H1 (cell line): ENCODE measurements at regions not wholly inside any gene's neighbourhood (a gene's known extent, or its start where the extent isn't known, plus 50 kb on each side); places are given as distances from the start of the nearest gene placed in this dataset.

Source experiments
- CTCF ChIA-PET: fragments of 300-600 bp; sonication (Branson Sonifier 250); formaldehyde crosslinking; loops from one replicate; lab custom pipeline; 2021; ENCODE audit not compliant: partially characterized antibody; lab: Charles Lee
- POLR2A ChIA-PET: fragments of 300-600 bp; sonication (Branson Sonifier 250); formaldehyde crosslinking; loops from one replicate; lab custom pipeline; 2021; ENCODE audit warnings: inconsistent platforms; ENCODE audit not compliant: partially characterized antibody; lab: Charles Lee
- DNase-seq, 2 experiments: peaks; one replicate each; pipeline versions ENCODE4 v3.0.0 to v3.0.0-alpha.2; 2010 to 2022; ENCODE audit warnings: low spot score in 2 of 2, low read depth in 1 of 2, mixed read lengths in 1 of 2
- FAIRE-seq: peaks from 2 replicates; lab custom pipeline; 2011; peaks lifted over from hg19 to GRCh38; lab: Jason Lieb, UNC
- H2AFZ ChIP-seq: 2 replicates; pipeline ENCODE4 v1.8.1; 2012; ENCODE audit warnings: low read length, inconsistent platforms
- H2AK5ac ChIP-seq: 2 replicates; pipeline ENCODE4 v1.6.1; 2013; ENCODE audit warnings: low read depth, low read length
- H2BK120ac ChIP-seq: replicated peaks from 2 replicates; pipeline ENCODE3; 2013; ENCODE audit warnings: low read depth, low read length, inconsistent platforms
- H2BK12ac ChIP-seq: 2 replicates; pipeline ENCODE4 v1.6.1; 2013; ENCODE audit warnings: low read depth, low read length
- H2BK15ac ChIP-seq: 2 replicates; pipeline ENCODE4 v1.6.1; 2013; ENCODE audit warnings: low read length
- H2BK20ac ChIP-seq: 2 replicates; pipeline ENCODE4 v1.6.1; 2013; ENCODE audit warnings: low read length
- H2BK5ac ChIP-seq: 2 replicates; pipeline ENCODE4 v1.6.1; 2013; ENCODE audit warnings: low read depth, low read length
- H3K14ac ChIP-seq: 2 replicates; pipeline ENCODE4 v1.6.1; 2013; ENCODE audit warnings: inconsistent platforms; ENCODE audit not compliant: insufficient read length
- H3K18ac ChIP-seq: 2 replicates; pipeline ENCODE4 v1.6.1; 2013; ENCODE audit warnings: low read length; ENCODE audit errors: extremely low read depth
- H3K23ac ChIP-seq: 2 replicates; pipeline ENCODE4 v1.6.1; 2013; ENCODE audit warnings: inconsistent platforms; ENCODE audit not compliant: insufficient read length
- H3K23me2 ChIP-seq: 2 replicates; pipeline ENCODE4 v1.6.1; 2013; ENCODE audit warnings: low read depth, low read length
- H3K27ac ChIP-seq: 2 replicates; pipeline ENCODE4 v1.6.1; 2011; ENCODE audit warnings: low read depth, low read length, inconsistent platforms
- H3K27me3 ChIP-seq, 4 experiments: replicated peaks in 1 of 4; 1 replicate in 1 of 4; 2 replicates in 3 of 4; pipeline versions ENCODE4 v1.6.1 to v1.8.1; 2011 to 2013; ENCODE audit warnings: low read length in 3 of 4, mild to moderate bottlenecking in 3 of 4, inconsistent platforms in 2 of 4, mixed read lengths in 2 of 4, moderate library complexity in 1 of 4; ENCODE audit not compliant: control insufficient read depth in 3 of 4, insufficient read depth in 3 of 4; ENCODE audit errors: extremely low read depth in 1 of 4
- H3K36me3 ChIP-seq, 4 experiments: 2 replicates each; pipeline versions ENCODE4 v1.6.1 to v1.8.1; 2011 to 2013; ENCODE audit warnings: mild to moderate bottlenecking in 4 of 4, low read length in 3 of 4, moderate library complexity in 2 of 4, control low read depth in 1 of 4, inconsistent platforms in 1 of 4; ENCODE audit not compliant: insufficient read depth in 4 of 4, control insufficient read depth in 2 of 4
- H3K4ac ChIP-seq: replicated peaks from 2 replicates; pipeline ENCODE3; 2013; ENCODE audit warnings: low read length, low read depth, mixed read lengths, inconsistent platforms; ENCODE audit not compliant: insufficient read length
- H3K4me1 ChIP-seq, 4 experiments: replicated peaks in 1 of 4; 1 replicate in 1 of 4; 2 replicates in 3 of 4; pipeline versions ENCODE4 v1.6.1 to v1.8.1; 2011 to 2013; ENCODE audit warnings: low read length in 3 of 4, inconsistent platforms in 2 of 4, mixed read lengths in 1 of 4; ENCODE audit not compliant: insufficient read depth in 4 of 4, control insufficient read depth in 3 of 4
- H3K4me2 ChIP-seq, 2 experiments: 2 replicates each; pipeline versions ENCODE4 v1.6.1 to v1.8.1; 2011 to 2013; ENCODE audit warnings: low read depth in 2 of 2, low read length in 2 of 2, control low read depth in 1 of 2, inconsistent platforms in 1 of 2, mild to moderate bottlenecking in 1 of 2; ENCODE audit not compliant: insufficient read depth in 1 of 2
- H3K4me3 ChIP-seq, 4 experiments: fragments of 200-600, 300-600 bp in 1 of 4; sonication (generic), shearing (Covaris generic), sonication (Bioruptor Twin) in 1 of 4; 2 replicates each; pipeline versions ENCODE4 v1.5.1 to v1.8.1; 2011 to 2016; ENCODE audit warnings: low read length in 4 of 4, low read depth in 3 of 4, control low read depth in 2 of 4, inconsistent platforms in 2 of 4, mild to moderate bottlenecking in 2 of 4, mixed read lengths in 1 of 4, moderate library complexity in 1 of 4; ENCODE audit not compliant: insufficient read depth in 2 of 4; ENCODE audit errors: extremely low read depth in 1 of 4
- H3K56ac ChIP-seq: replicated peaks from 2 replicates; pipeline ENCODE3; 2013; ENCODE audit warnings: low read depth, mild to moderate bottlenecking, mixed read lengths, low read length, inconsistent platforms; ENCODE audit not compliant: insufficient read length
- H3K79me1 ChIP-seq: 2 replicates; pipeline ENCODE4 v1.6.1; 2013; ENCODE audit warnings: low read depth, low read length, control low read depth
- H3K79me2 ChIP-seq, 2 experiments: 2 replicates each; pipeline versions ENCODE4 v1.6.1 to v1.8.1; 2012 to 2013; ENCODE audit warnings: low read length in 2 of 2, mild to moderate bottlenecking in 2 of 2, inconsistent platforms in 1 of 2; ENCODE audit not compliant: insufficient read depth in 2 of 2, control insufficient read depth in 1 of 2
- H3K9ac ChIP-seq, 4 experiments: replicated peaks in 1 of 4; 1 replicate in 1 of 4; 2 replicates in 3 of 4; pipeline versions ENCODE4 v1.6.1 to v1.8.1; 2011 to 2013; ENCODE audit warnings: low read depth in 3 of 4, low read length in 3 of 4, control low read depth in 2 of 4, mild to moderate bottlenecking in 2 of 4, moderate library complexity in 2 of 4, inconsistent platforms in 1 of 4; ENCODE audit errors: extremely low read depth in 1 of 4
- H3K9me3 ChIP-seq, 2 experiments: 2 replicates each; pipeline versions ENCODE4 v1.6.1 to v1.8.1; 2012 to 2013; ENCODE audit warnings: mild to moderate bottlenecking in 2 of 2, moderate library complexity in 2 of 2, control low read depth in 1 of 2, inconsistent platforms in 1 of 2, low read depth in 1 of 2, low read length in 1 of 2, mixed read lengths in 1 of 2; ENCODE audit not compliant: insufficient read depth in 2 of 2
- H4K20me1 ChIP-seq, 2 experiments: replicated peaks in 1 of 2; 2 replicates each; pipeline versions ENCODE3 to v1.8.1; 2011 to 2013; ENCODE audit warnings: inconsistent platforms in 2 of 2, low read length in 2 of 2, mild to moderate bottlenecking in 1 of 2; ENCODE audit not compliant: insufficient read depth in 2 of 2, control insufficient read depth in 1 of 2
- H4K5ac ChIP-seq: 2 replicates; pipeline ENCODE4 v1.6.1; 2013; ENCODE audit warnings: low read length, low read depth, mixed read lengths, inconsistent platforms; ENCODE audit not compliant: insufficient read length
- H4K8ac ChIP-seq: 2 replicates; pipeline ENCODE4 v1.8.0; 2013; ENCODE audit warnings: mild to moderate bottlenecking, moderate library complexity, low read length, inconsistent platforms; ENCODE audit not compliant: insufficient read depth; ENCODE audit errors: extremely low read depth
- H4K91ac ChIP-seq: replicated peaks from 2 replicates; pipeline ENCODE3; 2013; ENCODE audit warnings: low read length, mixed read lengths, inconsistent platforms; ENCODE audit not compliant: insufficient read length
- CEBPB ChIP-seq: IDR thresholded peaks from 2 replicates; pipeline ENCODE4 v1.6.1; 2012; ENCODE audit warnings: low read depth, low read length
- KDM4A ChIP-seq: IDR thresholded peaks from one replicate; pipeline ENCODE4 v1.7.1; 2012; ENCODE audit warnings: low read depth, mild to moderate bottlenecking, moderate library complexity, low read length, inconsistent platforms; ENCODE audit not compliant: severe bottlenecking
- PHF8 ChIP-seq: fragments of 200-600 bp; sonication (generic); conservative IDR thresholded peaks from 2 replicates; pipeline ENCODE4 v1.7.1; 2012; ENCODE audit warnings: low read depth, mild to moderate bottlenecking, inconsistent platforms, low read length, moderate library complexity
- POU5F1 ChIP-seq: IDR thresholded peaks from 2 replicates; pipeline ENCODE4 v1.6.1; 2011; ENCODE audit warnings: low read depth, mild to moderate bottlenecking, low read length, moderate library complexity
- RAD21 ChIP-seq, 2 experiments: IDR thresholded peaks in 1 of 2; conservative IDR thresholded peaks in 1 of 2; 2 replicates each; pipeline ENCODE4 v1.6.1; 2011; ENCODE audit warnings: low read depth in 2 of 2, low read length in 2 of 2, improper control_type of control experiment in 1 of 2, inconsistent platforms in 1 of 2, mild to moderate bottlenecking in 1 of 2, moderate library complexity in 1 of 2
- TAF1 ChIP-seq: IDR thresholded peaks from 2 replicates; pipeline ENCODE4 v1.6.1; 2011; ENCODE audit warnings: mild to moderate bottlenecking, low read depth, low read length
- YY1 ChIP-seq: IDR thresholded peaks from 2 replicates; pipeline ENCODE4 v1.6.1; 2011; ENCODE audit warnings: low read depth, mild to moderate bottlenecking, low read length
- WGBS, 2 experiments: shearing (Covaris generic) in 1 of 2; methylation state at CpG; one replicate each; pipeline versions ENCODE4 v1.1.6 to v1.1.7; 2013 to 2015; ENCODE audit warnings: low lambda C conversion rate in 2 of 2, mixed read lengths in 2 of 2, inconsistent platforms in 1 of 2, low coverage in 1 of 2, missing lambda C conversion rate in 1 of 2; ENCODE audit not compliant: insufficient replicate concordance in 2 of 2, insufficient coverage in 1 of 2, insufficient read length in 1 of 2; ENCODE audit errors: extremely low coverage in 1 of 2, missing lambda C conversion rate in 1 of 2; 5-methylcytosine and 5-hydroxymethylcytosine counted together

DNA sequence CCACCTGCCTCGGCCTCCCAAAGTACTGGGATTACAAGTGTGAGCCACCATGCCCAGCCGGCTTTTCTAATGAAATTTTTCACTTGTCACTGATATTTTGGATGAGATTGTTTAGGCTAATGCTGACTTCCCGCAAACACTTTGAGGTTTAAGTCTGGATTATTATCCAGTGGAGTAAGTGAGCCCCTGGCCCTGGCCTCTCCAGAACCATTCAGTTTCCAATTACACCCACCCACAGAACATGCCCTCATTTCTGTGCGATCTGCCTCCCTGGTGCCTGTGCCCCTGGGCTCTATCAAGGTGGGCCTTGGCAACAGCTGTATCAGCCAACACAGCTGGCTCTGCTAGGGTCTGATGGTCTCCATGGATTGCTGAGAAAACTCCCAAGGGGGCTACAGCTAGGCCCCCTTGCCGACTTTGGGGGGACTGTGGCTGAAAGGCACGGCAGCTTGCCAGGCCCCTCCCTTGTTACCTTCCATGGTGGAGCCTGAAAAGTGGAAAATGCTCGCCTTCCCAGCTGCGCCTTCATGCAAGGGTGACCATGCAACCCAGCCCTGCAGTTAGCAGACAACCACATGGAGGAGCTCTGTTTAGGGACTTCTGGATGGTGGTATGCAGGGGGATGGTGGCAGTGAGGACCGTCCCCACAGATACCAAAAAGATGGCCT is 288.9 kb downstream of the FAM43A start:
- H3K4me2 ChIP-seq: no peak overlapping the region
- no peaks in the 10 kb centered on the region for H3K23me2 ChIP-seq
- TF ChIP-seq CEBPB: no peak
- TF ChIP-seq YY1: no peak
- no peak for TF ChIP-seq PHF8
- no peak for TF ChIP-seq KDM4A
- 0 out of 4 replicates have a peak, but pooled peaks of 1 of the 2 experiments have one; percentile 4 for TF ChIP-seq RAD21 (IDR thresholded peaks at IDR 0.05 in 1 of 2, conservative IDR thresholded peaks at IDR 0.05 in 1 of 2; ENCODE audit: low read depth in 2 of 2, low read length in 2 of 2)
- TF ChIP-seq TAF1: no peak
- no peak for TF ChIP-seq POU5F1
- peak overlapping the region; percentile 3; the same call in 1 of the 2 replicates for H4K8ac ChIP-seq
- H4K91ac ChIP-seq: no peak overlapping the region
- no peaks in the 10 kb centered on the region for H3K36me3 ChIP-seq
- H3K27ac ChIP-seq: no peak overlapping the region
- H2AK5ac ChIP-seq: no peak overlapping the region
- H2BK20ac ChIP-seq: no peak overlapping the region
- no peak overlapping the region for H3K14ac ChIP-seq
- no peaks in the 10 kb centered on the region for H3K79me2 ChIP-seq
- ChIA-PET POLR2A (no interaction called here), CTCF (interaction anchor here (0.5 to 3.0 kb wide), 11 partner anchors 10 to 302 kb away, joined by 3 to 22 read pairs (median 5); partner anchors contain the start of gene LSG1)
- H2BK5ac ChIP-seq: no peak overlapping the region
- no peak overlapping the region for H3K4ac ChIP-seq
- no peak overlapping the region for H2AFZ ChIP-seq
- no peak overlapping the region for H3K56ac ChIP-seq
- no peak overlapping the region for H3K4me3 ChIP-seq
- H3K79me1 ChIP-seq: no peaks in the 10 kb centered on the region
- H4K5ac ChIP-seq: no peak overlapping the region
- no peak overlapping the region for H2BK120ac ChIP-seq
- FAIRE-seq (no peak), DNase-seq (peak in 1 of 2 experiments; percentile 23)
- H3K9ac ChIP-seq: 0 out of 7 replicates have a peak overlapping the region, but pooled peaks of 1 of the 4 experiments have one; percentile 5
- H3K9me3 ChIP-seq: peaks cover 0 to 3% of the 10 kb centered on the region in 2 experiments; a peak in 1 of 4 replicates
- no peaks in the 10 kb centered on the region for H3K4me1 ChIP-seq
- no peaks in the 10 kb centered on the region for H3K27me3 ChIP-seq
- no peak overlapping the region for H2BK12ac ChIP-seq
- 88% methylated on average over 9 of the region's 9 CpGs; no CpG with 5 or more reads in 1 of the 2 experiments for WGBS, 2 experiments
- no peak overlapping the region for H3K23ac ChIP-seq
- H3K18ac ChIP-seq: no peak overlapping the region
- H4K20me1 ChIP-seq: no peaks in the 10 kb centered on the region
- no peak overlapping the region for H2BK15ac ChIP-seq
